ENCODE measurements at regions not wholly inside any gene's neighbourhood (a gene's known extent, or its start where the extent isn't known, plus 50 kb on each side); places are given as distances from the start of the nearest gene placed in this dataset.

DNA sequence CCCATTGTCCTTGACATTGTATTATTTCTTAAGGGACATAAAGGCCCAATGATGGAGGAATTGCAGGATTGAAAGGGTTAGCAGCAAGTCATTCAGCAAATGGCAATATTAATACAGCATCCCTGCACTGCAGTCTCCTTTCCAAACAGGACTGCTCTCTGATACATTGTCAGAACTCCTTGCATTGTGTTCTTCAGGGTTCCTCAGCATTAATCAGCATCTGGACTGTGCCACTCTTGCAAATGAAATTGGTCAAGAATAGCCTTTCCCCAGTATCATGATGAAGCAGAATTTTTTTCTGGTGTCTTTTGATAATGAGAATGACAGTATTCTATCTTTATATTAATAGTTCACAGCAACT, 272.6 kb upstream of the HAND2 start:
- no peaks in the 10 kb centered on the region for H3K79me1 ChIP-seq (ENCODE audit: low read depth, low read length)
- no peak overlapping the region for H2BK5ac ChIP-seq (ENCODE audit: low read depth, low read length)
- H2BK15ac ChIP-seq (ENCODE audit: low read length): no peak overlapping the region
- H2AK5ac ChIP-seq (ENCODE audit: low read depth, low read length): no peak overlapping the region
- peaks cover 0 to 2% (median 0%) of the 10 kb centered on the region in 4 experiments; a peak in 2 of 7 replicates for H3K4me1 ChIP-seq (replicated peaks in 1 of 4; ENCODE audit: control insufficient read depth in 3 of 4, insufficient read depth in 4 of 4, low read length in 3 of 4)
- H4K91ac ChIP-seq (replicated peaks; ENCODE audit: insufficient read length, low read length): no peak overlapping the region
- H3K4me2 ChIP-seq (ENCODE audit: insufficient read depth in 1 of 2, low read depth in 2 of 2, low read length in 2 of 2): no peak overlapping the region
- no peak overlapping the region for H3K9ac ChIP-seq (replicated peaks in 1 of 4; ENCODE audit: extremely low read depth in 1 of 4, low read depth in 3 of 4, low read length in 3 of 4)
- H4K8ac ChIP-seq (ENCODE audit: extremely low read depth, insufficient read depth, low read length): no peak overlapping the region
- H2AFZ ChIP-seq (ENCODE audit: low read length): no peak overlapping the region
- H2BK120ac ChIP-seq (replicated peaks; ENCODE audit: low read depth, low read length): no peak overlapping the region
- no peaks in the 10 kb centered on the region; a peak in 1 of 4 replicates for H3K79me2 ChIP-seq (ENCODE audit: control insufficient read depth in 1 of 2, insufficient read depth in 2 of 2, low read length in 2 of 2)
- DNase-seq (ENCODE audit: low read depth in 1 of 2, low spot score in 2 of 2) (no peak), FAIRE-seq (no peak)
- no peak overlapping the region for H4K5ac ChIP-seq (ENCODE audit: insufficient read length, low read depth, low read length)
- no peak overlapping the region for H3K56ac ChIP-seq (replicated peaks; ENCODE audit: insufficient read length, low read depth, low read length)
- H3K23me2 ChIP-seq (ENCODE audit: low read depth, low read length): no peaks in the 10 kb centered on the region; the same call in 1 of the 2 replicates
- H2BK20ac ChIP-seq (ENCODE audit: low read length): no peak overlapping the region
- no peak overlapping the region for H2BK12ac ChIP-seq (ENCODE audit: low read depth, low read length)
- H3K9me3 ChIP-seq (ENCODE audit: insufficient read depth in 2 of 2, low read depth in 1 of 2, low read length in 1 of 2): no peaks in the 10 kb centered on the region
- no peak overlapping the region for H3K4ac ChIP-seq (replicated peaks; ENCODE audit: insufficient read length, low read depth, low read length)
- no peak overlapping the region for H3K4me3 ChIP-seq (ENCODE audit: extremely low read depth in 1 of 4, insufficient read depth in 2 of 4, low read depth in 3 of 4, low read length in 4 of 4)
- ChIA-PET POLR2A (ENCODE audit: partially characterized antibody) (no interaction called here), CTCF (ENCODE audit: partially characterized antibody) (interaction anchor here (1.0 kb wide), 1 partner anchor 501 kb away, joined by 4 read pairs; no protein-coding TSS in a partner anchor)
- H3K23ac ChIP-seq (ENCODE audit: insufficient read length): no peak overlapping the region
- no peaks in the 10 kb centered on the region for H4K20me1 ChIP-seq (replicated peaks in 1 of 2; ENCODE audit: control insufficient read depth in 1 of 2, insufficient read depth in 2 of 2, low read length in 2 of 2)
- H3K27me3 ChIP-seq (replicated peaks in 1 of 4; ENCODE audit: control insufficient read depth in 3 of 4, extremely low read depth in 1 of 4, insufficient read depth in 3 of 4, low read length in 3 of 4): no peaks in the 10 kb centered on the region
- no peak overlapping the region for H3K18ac ChIP-seq (ENCODE audit: extremely low read depth, low read length)
- H3K27ac ChIP-seq (ENCODE audit: low read depth, low read length): no peak overlapping the region
- no peaks in the 10 kb centered on the region for H3K36me3 ChIP-seq (ENCODE audit: control insufficient read depth in 2 of 4, insufficient read depth in 4 of 4, low read length in 3 of 4)
- H3K14ac ChIP-seq (ENCODE audit: insufficient read length): no peak overlapping the region
- no peak for TF ChIP-seq YY1 (IDR thresholded peaks at IDR 0.05; ENCODE audit: low read depth, low read length)
- TF ChIP-seq NANOG (IDR thresholded peaks at IDR 0.05; ENCODE audit: insufficient read depth, low read depth, low read length, poor library complexity, severe bottlenecking): no peak
- TF ChIP-seq KDM1A (IDR thresholded peaks at IDR 0.05; ENCODE audit: borderline replicate concordance, low read length): no peak
- no peak for TF ChIP-seq TBP (IDR thresholded peaks at IDR 0.05; ENCODE audit: low read depth, low read length)
- no peak for TF ChIP-seq CBX8 (IDR thresholded peaks at IDR 0.05; ENCODE audit: borderline replicate concordance, low read depth, low read length)
- no peak for TF ChIP-seq ZNF274 (IDR thresholded peaks at IDR 0.05; ENCODE audit: borderline replicate concordance, extremely low read depth, low read length)
- TF ChIP-seq SRF (IDR thresholded peaks at IDR 0.05; ENCODE audit: low read depth, low read length): no peak
- TF ChIP-seq JUND (IDR thresholded peaks at IDR 0.05; ENCODE audit: low read length): no peak
- no peak for TF ChIP-seq RAD21 (IDR thresholded peaks at IDR 0.05 in 1 of 2, conservative IDR thresholded peaks at IDR 0.05 in 1 of 2; ENCODE audit: low read depth in 2 of 2, low read length in 2 of 2)
- TF ChIP-seq RNF2 (IDR thresholded peaks at IDR 0.05; ENCODE audit: borderline replicate concordance, low read depth, low read length, missing control alignments, poor library complexity, severe bottlenecking): no peak
- TF ChIP-seq CTBP2 (IDR thresholded peaks at IDR 0.05; ENCODE audit: borderline replicate concordance, insufficient read depth, insufficient read length, low read length): no peak
- no peak for TF ChIP-seq SIRT6 (IDR thresholded peaks at IDR 0.05; ENCODE audit: low read length)
- no peak for TF ChIP-seq EP300 (IDR thresholded peaks at IDR 0.05; ENCODE audit: borderline replicate concordance in 1 of 2, low read depth in 2 of 2, low read length in 2 of 2)
- TF ChIP-seq JUN (IDR thresholded peaks at IDR 0.05; ENCODE audit: low read depth, low read length): no peak
